ENCODE measurements at regions not wholly inside any gene's neighbourhood (a gene's known extent, or its start where the extent isn't known, plus 50 kb on each side); places are given as distances from the start of the nearest gene placed in this dataset.

- no peak for TF ChIP-seq CTCF (IDR thresholded peaks at IDR 0.05; ENCODE audit: borderline replicate concordance, insufficient read depth, low read depth, low read length)
- H3K4me3 ChIP-seq (ENCODE audit: low read depth, low read length), result no peak overlapping the region
Measured at GRCh38 chr2:42978887-42979415, 186.6 kb upstream of the HAAO start.

- no peak overlapping the region for H3K4me3 ChIP-seq (ENCODE audit: low read depth, low read length)
- TF ChIP-seq CTCF (IDR thresholded peaks at IDR 0.05; ENCODE audit: borderline replicate concordance, insufficient read depth, low read depth, low read length), result no peak
Measured at GRCh38 chr2:42978175-42978886, 185.9 kb upstream of the HAAO start.

- TF ChIP-seq CTCF (IDR thresholded peaks at IDR 0.05; ENCODE audit: borderline replicate concordance, insufficient read depth, low read depth, low read length), result no peak
- no peak overlapping the region for H3K4me3 ChIP-seq (ENCODE audit: low read depth, low read length)
Measured at GRCh38 chr2:42977270-42978174, 185.1 kb upstream of the HAAO start.

- TF ChIP-seq CTCF (IDR thresholded peaks at IDR 0.05; ENCODE audit: borderline replicate concordance, insufficient read depth, low read depth, low read length), result no peak
- H3K4me3 ChIP-seq (ENCODE audit: low read depth, low read length), result no peak overlapping the region
Measured at GRCh38 chr2:42976351-42976750, 184.0 kb upstream of the HAAO start.

- no peak overlapping the region for H3K4me3 ChIP-seq (ENCODE audit: low read depth, low read length)
- peak; percentile 91 for TF ChIP-seq CTCF (IDR thresholded peaks at IDR 0.05; ENCODE audit: borderline replicate concordance, insufficient read depth, low read depth, low read length)
Measured at GRCh38 chr2:42974721-42975717, 182.6 kb upstream of the HAAO start.

GRCh38 chr2:42974169-42974720 is 181.9 kb upstream of the HAAO start:
- TF ChIP-seq CTCF (IDR thresholded peaks at IDR 0.05; ENCODE audit: borderline replicate concordance, insufficient read depth, low read depth, low read length), result no peak
- H3K4me3 ChIP-seq (ENCODE audit: low read depth, low read length), result no peak overlapping the region

Measured in GM12875 (cell line).